HEK293T (cell line): ENCODE measurements at regions not wholly inside any gene's neighbourhood (a gene's known extent, or its start where the extent isn't known, plus 50 kb on each side); places are given as distances from the start of the nearest gene placed in this dataset.

ENCODE experiments used
- BHLHE40 ChIP-seq: fragments of 450-650 bp; IDR thresholded peaks from 2 replicates; pipeline ENCODE4 v1.6.1; 2016; ENCODE audit warnings: mild to moderate bottlenecking, moderate library complexity, borderline replicate concordance
- ELF4 ChIP-seq: fragments of 450-650 bp; IDR thresholded peaks from 2 replicates; pipeline ENCODE4 v1.6.1; 2017; ENCODE audit warnings: antibody characterized with exemption
- HDGF ChIP-seq: fragments of 450-650 bp; IDR thresholded peaks from 2 replicates; pipeline ENCODE4 v1.6.1; 2017; ENCODE audit warnings: antibody characterized with exemption, borderline replicate concordance

- TF ChIP-seq HDGF, result no peak
- no peak for TF ChIP-seq BHLHE40
- no peak for TF ChIP-seq ELF4
These were observed 1083.0 kb upstream of the MAP3K7 start for GRCh38 chr6:91669871-91670268.
